GM10266 (cell line): ENCODE measurements at regions not wholly inside any gene's neighbourhood (a gene's known extent, or its start where the extent isn't known, plus 50 kb on each side); places are given as distances from the start of the nearest gene placed in this dataset.
"Not testable (repeated sequence)": the region's sequence is repeated elsewhere in the genome, so short reads cannot be mapped to it uniquely, and the experiment has no call there.

Experiments used
- DNase-seq: peaks from one replicate; pipeline ENCODE4 v3.0.0; 2012; ENCODE audit errors: extremely low spot score
- CTCF ChIP-seq: IDR thresholded peaks from 2 replicates; pipeline ENCODE4 v1.5.1; 2012; ENCODE audit warnings: mild to moderate bottlenecking, low read depth; ENCODE audit not compliant: control insufficient read depth, insufficient read depth; ENCODE audit errors: missing control alignments

- no peak for TF ChIP-seq CTCF
- peak; percentile 1 for DNase-seq
These were observed 151.1 kb downstream of the KCNJ18 start for GRCh38 chr17:21843318-21843865.

GRCh38 chr17:21843951-21844590 lies 151.7 kb downstream of the KCNJ18 start:
- no peak for TF ChIP-seq CTCF
- DNase-seq, result no peak

- DNase-seq, result not testable (repeated sequence)
These were observed 156.2 kb downstream of the KCNJ18 start for GRCh38 chr17:21848510-21848909.

- peak; percentile 0 for DNase-seq
These were observed 156.7 kb downstream of the KCNJ18 start for GRCh38 chr17:21849030-21849429.

- DNase-seq, result peak; percentile 1
These were observed 158.3 kb downstream of the KCNJ18 start for GRCh38 chr17:21850614-21851013.
